ENCODE measurements at regions not wholly inside any gene's neighbourhood (a gene's known extent, or its start where the extent isn't known, plus 50 kb on each side); places are given as distances from the start of the nearest gene placed in this dataset.

DNA sequence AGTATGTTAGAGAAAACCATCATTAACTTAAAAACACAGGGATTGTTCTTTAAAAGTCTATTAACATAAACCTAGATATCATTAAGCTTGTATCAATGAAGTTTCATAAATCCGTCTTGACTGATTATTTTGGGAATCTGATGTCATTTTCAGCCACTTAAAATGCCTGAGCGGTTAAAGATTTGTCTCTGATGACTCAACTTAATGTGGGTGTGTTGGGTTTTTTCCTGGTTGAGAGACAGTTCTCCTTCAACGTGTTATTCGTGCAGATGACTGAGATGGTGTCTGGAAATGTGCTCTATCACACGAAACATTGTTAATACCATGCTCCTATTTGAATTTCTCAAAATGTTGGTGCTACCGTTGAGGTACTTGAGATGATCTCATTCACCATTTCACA lies 227.3 kb upstream of the TENM3 start:
- Mint-ChIP-seq H3K27ac (no peak overlapping the region), H3K9me3 (peaks cover 0 to 9% of the 10 kb centered on the region in 2 donors), H3K36me3 (ENCODE audit: insufficient read depth) (no peaks in the 10 kb centered on the region), H3K4me3 (no peak overlapping the region), H3K4me1 (ENCODE audit: low read depth in 2 of 2) (peaks cover 0 to 3% of the 10 kb centered on the region in 2 donors), H3K27me3 (no peaks in the 10 kb centered on the region)
- DNase-seq (no peak), ATAC-seq (replicated peaks) (no peak)

DNA sequence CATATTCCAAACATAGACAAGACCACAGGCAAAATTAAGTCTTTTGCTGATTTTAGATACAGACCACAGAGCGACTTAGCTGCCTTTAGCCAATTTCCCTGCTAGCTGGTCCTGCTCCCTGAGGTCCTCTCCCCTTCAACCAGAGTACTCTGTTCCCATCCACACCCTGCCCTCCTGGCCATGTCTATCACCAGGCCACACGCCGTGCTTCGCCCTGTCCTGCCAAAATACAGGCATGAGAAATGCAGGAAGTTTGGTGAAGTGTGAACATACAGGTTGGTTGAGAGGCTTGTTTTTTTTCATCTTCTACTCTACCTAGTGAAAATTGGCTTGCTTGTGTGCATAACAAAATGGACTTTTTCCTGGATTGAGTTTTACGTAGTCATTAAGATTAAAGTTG lies 226.2 kb upstream of the TENM3 start:
- Mint-ChIP-seq H3K27ac (no peak overlapping the region), H3K4me3 (no peak overlapping the region), H3K9me3 (peaks cover 0 to 6% of the 10 kb centered on the region in 2 donors), H3K36me3 (ENCODE audit: insufficient read depth) (no peaks in the 10 kb centered on the region), H3K4me1 (ENCODE audit: low read depth in 2 of 2) (peaks cover 0 to 3% of the 10 kb centered on the region in 2 donors), H3K27me3 (no peaks in the 10 kb centered on the region)
- DNase-seq: no peak
- ATAC-seq (replicated peaks): no peak

DNA sequence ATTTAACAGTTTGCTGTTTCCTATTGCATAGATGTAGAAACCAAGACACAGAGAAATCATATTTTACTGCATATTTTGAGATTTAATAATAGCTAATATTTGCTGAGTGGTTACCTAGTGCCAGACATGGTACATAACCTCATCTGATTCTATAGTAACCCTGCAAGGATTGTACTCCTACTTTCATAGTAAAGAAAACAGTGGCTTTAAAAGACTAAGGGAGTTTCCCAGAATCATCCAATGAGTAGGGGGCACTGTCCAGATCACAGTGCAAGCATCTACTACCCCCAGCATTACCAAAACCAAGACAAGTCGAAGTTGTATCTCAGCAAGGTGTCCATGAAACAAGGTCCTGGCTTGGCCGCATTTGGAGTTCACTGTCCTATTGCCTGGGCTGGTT lies 224.5 kb upstream of the TENM3 start:
- no peaks in the 10 kb centered on the region for H3K27me3 Mint-ChIP-seq
- ATAC-seq (replicated peaks) (no peak), DNase-seq (no peak)
- H3K4me3 Mint-ChIP-seq: no peak overlapping the region
- no peak overlapping the region for H3K27ac Mint-ChIP-seq
- H3K4me1 Mint-ChIP-seq (ENCODE audit: low read depth in 2 of 2): peaks cover 0 to 3% of the 10 kb centered on the region in 2 donors
- H3K36me3 Mint-ChIP-seq (ENCODE audit: insufficient read depth): no peaks in the 10 kb centered on the region
- H3K9me3 Mint-ChIP-seq: peaks cover 0 to 3% of the 10 kb centered on the region in 2 donors

DNA sequence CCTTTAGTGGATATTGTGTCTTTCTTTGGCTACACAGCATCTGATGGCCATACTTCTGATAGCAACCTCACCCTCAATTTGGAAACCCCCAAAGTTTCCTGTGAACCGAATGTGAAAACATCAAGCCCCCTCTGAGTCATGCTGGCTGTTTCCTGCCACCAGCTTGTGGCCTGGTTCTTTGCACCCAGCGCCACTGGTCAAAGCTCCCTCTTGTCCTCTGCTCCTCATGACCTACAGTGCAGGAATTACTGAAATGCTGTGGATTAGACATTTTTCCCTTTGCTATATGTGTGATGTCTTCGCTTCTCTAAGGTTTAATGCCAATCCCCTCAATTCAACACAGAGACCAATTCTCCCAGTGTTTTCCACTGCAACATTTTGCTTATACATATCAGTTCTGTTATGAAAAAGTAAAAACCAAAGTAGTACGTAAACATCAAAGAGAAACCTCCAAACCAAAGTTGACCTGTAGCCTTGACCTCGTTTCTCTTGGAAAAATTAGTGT lies 224.0 kb upstream of the TENM3 start:
- no peaks in the 10 kb centered on the region for H3K27me3 Mint-ChIP-seq
- peaks cover 0 to 3% of the 10 kb centered on the region in 2 donors for H3K9me3 Mint-ChIP-seq
- no peak for DNase-seq
- H3K27ac Mint-ChIP-seq: no peak overlapping the region
- H3K4me1 Mint-ChIP-seq (ENCODE audit: low read depth in 2 of 2): peaks cover 0 to 3% of the 10 kb centered on the region in 2 donors
- ATAC-seq (replicated peaks): peak; percentile 60
- no peaks in the 10 kb centered on the region for H3K36me3 Mint-ChIP-seq (ENCODE audit: insufficient read depth)
- peak overlapping the region in 1 of 2 donors; percentile 2 for H3K4me3 Mint-ChIP-seq

DNA sequence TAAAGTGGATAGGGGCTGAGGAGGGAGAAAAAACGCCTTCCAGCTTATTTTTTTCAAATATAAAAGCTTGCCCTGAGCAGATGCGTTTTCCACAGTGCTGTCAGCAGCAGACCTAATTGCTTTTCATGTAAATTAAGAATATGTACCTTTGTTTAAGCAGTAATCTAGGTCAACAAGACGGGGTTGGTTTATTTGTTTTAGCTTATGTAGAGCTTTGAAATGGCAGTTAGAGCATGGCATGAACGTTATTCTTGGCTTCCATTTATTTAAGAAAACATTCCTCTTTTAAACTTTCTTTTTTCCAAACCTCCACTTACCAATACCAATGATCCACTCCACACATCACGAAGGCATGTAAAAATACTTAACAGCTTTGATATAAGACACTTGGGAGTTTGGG lies 220.3 kb upstream of the TENM3 start:
- Mint-ChIP-seq H3K4me3 (no peak overlapping the region), H3K36me3 (ENCODE audit: insufficient read depth) (no peaks in the 10 kb centered on the region), H3K27me3 (no peaks in the 10 kb centered on the region), H3K9me3 (peaks cover 3 to 17% of the 10 kb centered on the region in 2 donors), H3K27ac (peak overlapping the region in 1 of 2 donors; percentile 23), H3K4me1 (ENCODE audit: low read depth in 2 of 2) (peaks cover 0 to 3% of the 10 kb centered on the region in 2 donors)
- ATAC-seq (replicated peaks): no peak
- no peak for DNase-seq

DNA sequence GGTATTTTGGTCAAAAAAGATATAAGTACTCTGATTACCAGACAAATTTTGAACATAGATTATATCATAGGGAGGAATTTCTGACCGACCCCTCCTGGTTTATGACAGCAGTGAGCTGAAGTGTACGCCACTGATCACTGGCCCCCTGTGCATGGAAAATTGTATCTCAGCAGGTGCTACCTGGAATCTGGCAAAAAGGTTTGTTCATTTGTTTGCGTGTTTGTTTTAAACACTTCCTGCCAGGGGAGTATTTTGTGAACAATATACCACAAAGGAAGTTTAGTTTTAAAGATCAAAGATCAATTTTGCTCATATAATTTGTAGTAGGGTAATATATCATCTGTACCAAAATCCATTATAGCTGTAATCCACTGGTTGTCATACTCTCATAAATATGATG lies 219.7 kb upstream of the TENM3 start:
- DNase-seq (no peak), ATAC-seq (replicated peaks) (no peak)
- Mint-ChIP-seq H3K4me1 (ENCODE audit: low read depth in 2 of 2) (peaks cover 0 to 3% of the 10 kb centered on the region in 2 donors), H3K27me3 (no peaks in the 10 kb centered on the region), H3K9me3 (peaks cover 3 to 17% of the 10 kb centered on the region in 2 donors), H3K27ac (peak overlapping the region in 1 of 2 donors; percentile 23), H3K36me3 (ENCODE audit: insufficient read depth) (no peaks in the 10 kb centered on the region), H3K4me3 (no peak overlapping the region)

DNA sequence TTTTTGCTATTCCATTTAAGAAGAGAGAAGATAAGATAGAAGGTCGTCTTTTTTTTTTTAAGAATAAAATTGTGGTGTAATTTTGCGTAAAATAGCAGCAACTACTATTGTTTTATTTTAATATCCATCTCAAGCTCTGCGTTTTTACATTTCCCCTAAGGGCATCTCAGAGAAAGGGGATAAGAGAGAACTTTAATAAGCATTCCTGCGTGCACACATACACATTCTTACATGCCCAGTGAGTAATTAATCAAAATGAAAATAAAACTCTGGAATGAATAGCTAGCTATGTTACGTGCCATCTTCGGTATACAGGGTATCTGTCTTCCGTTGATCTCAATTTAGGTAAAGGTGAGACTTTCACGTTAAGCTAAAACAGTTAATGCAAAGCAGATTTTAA lies 200.3 kb upstream of the TENM3 start:
- peaks cover 0 to 5% of the 10 kb centered on the region in 2 donors for H3K9me3 Mint-ChIP-seq
- no peak overlapping the region for H3K4me3 Mint-ChIP-seq
- H3K27me3 Mint-ChIP-seq: no peaks in the 10 kb centered on the region
- H3K4me1 Mint-ChIP-seq (ENCODE audit: low read depth in 2 of 2): no peaks in the 10 kb centered on the region
- ATAC-seq (replicated peaks) (no peak), DNase-seq (no peak)
- H3K36me3 Mint-ChIP-seq (ENCODE audit: insufficient read depth): peaks cover 4% of the 10 kb centered on the region
- H3K27ac Mint-ChIP-seq: no peak overlapping the region

DNA sequence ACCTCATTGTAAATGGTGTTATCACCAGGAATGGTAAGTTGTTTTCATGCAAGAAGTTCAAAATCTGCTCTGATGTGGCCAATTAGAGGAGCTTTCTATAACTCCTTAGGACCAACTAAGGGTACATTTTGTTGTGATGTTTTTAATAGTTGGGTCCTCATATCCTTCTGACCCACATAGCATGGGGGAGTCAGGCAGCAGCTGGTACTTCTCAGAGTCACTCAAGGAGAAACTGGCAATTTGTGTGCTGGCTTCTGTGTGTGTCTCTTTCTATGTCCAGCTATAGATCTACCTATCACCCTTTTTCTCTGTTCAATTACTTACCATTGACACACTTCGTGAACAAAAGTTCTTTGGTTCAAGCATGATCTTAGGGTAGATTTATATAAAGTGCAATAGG lies 194.3 kb upstream of the TENM3 start:
- DNase-seq: no peak
- Mint-ChIP-seq H3K36me3 (ENCODE audit: insufficient read depth) (peaks cover 4% of the 10 kb centered on the region), H3K4me1 (ENCODE audit: low read depth in 2 of 2) (no peaks in the 10 kb centered on the region), H3K27me3 (no peaks in the 10 kb centered on the region), H3K4me3 (no peak overlapping the region), H3K9me3 (peaks cover 0 to 3% of the 10 kb centered on the region in 2 donors), H3K27ac (no peak overlapping the region)
- ATAC-seq (replicated peaks): no peak

DNA sequence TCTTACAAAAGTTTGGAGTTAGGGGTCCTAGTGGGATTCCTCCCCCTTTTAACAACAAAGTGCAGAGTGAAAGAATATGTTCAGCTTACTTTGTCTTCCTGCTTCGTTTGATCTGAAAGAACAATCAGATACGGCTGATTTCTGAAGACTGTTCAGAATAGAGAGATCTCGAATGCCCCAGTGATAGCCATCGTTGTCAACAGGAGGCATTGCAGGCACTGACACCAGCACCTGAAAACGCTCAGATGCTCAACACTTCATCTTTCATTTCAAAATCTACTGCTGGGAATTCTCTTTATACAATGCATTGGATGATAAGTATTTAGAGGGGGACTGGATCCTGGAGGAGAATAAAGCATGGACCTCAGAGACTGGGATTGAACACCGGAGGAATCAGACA lies 186.3 kb upstream of the TENM3 start:
- ATAC-seq (replicated peaks): no peak
- no peaks in the 10 kb centered on the region for H3K36me3 Mint-ChIP-seq (ENCODE audit: insufficient read depth)

DNA sequence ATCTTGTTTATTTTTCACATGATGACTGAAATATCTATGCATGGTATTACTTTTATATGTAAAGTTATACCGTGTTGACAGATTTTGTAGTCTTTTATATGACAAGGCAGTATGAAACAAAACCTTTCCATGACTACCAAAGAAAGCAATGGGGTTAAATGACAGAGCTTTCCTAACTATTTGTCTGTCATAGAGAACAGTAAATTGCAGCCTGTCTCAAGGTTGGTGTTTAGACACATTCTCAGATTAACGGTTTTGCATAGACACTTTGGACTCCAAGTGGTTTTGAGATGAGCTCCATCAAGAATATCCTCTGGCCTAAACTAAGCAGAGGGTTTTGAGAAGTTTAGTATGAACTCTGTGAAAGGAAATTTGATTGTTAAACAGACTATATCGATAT lies 180.7 kb upstream of the TENM3 start:
- H3K9me3 Mint-ChIP-seq: peaks cover 0 to 1% of the 10 kb centered on the region in 2 donors
- no peak overlapping the region for H3K27ac Mint-ChIP-seq
- no peaks in the 10 kb centered on the region for H3K36me3 Mint-ChIP-seq (ENCODE audit: insufficient read depth)
- H3K4me3 Mint-ChIP-seq: no peak overlapping the region
- ATAC-seq (replicated peaks): no peak
- no peaks in the 10 kb centered on the region for H3K4me1 Mint-ChIP-seq (ENCODE audit: low read depth in 2 of 2)
- DNase-seq: no peak
- no peaks in the 10 kb centered on the region for H3K27me3 Mint-ChIP-seq

More for the DNA sequence above, 186.3 kb upstream of the TENM3 start:
- DNase-seq: no peak
- H3K4me3 Mint-ChIP-seq: no peak overlapping the region
- H3K4me1 Mint-ChIP-seq (ENCODE audit: low read depth in 2 of 2): no peaks in the 10 kb centered on the region
- no peak overlapping the region for H3K27ac Mint-ChIP-seq
- peaks cover 0 to 5% of the 10 kb centered on the region in 2 donors for H3K9me3 Mint-ChIP-seq
- no peaks in the 10 kb centered on the region for H3K27me3 Mint-ChIP-seq

DNA sequence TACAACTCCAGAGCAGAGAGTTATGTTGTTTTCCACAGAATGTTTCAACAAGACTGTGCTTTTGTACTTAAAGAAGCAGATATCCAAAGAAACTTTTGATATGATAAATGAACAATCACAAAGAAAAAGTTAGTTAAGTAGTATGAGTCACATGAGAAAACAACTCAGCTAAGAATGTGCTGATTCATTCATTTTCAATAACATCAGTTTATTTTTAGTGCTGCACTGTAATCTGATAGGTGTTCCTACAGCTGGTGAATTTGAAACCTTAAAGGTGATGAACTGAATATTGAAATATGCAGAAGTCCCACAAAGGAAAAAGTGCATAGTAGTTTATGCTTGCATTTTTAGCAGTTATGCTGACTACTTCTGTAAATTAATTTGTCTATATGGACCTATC lies 180.3 kb upstream of the TENM3 start:
- Mint-ChIP-seq H3K4me1 (ENCODE audit: low read depth in 2 of 2) (no peaks in the 10 kb centered on the region), H3K9me3 (peaks cover 0 to 1% of the 10 kb centered on the region in 2 donors), H3K27me3 (no peaks in the 10 kb centered on the region)

DNA sequence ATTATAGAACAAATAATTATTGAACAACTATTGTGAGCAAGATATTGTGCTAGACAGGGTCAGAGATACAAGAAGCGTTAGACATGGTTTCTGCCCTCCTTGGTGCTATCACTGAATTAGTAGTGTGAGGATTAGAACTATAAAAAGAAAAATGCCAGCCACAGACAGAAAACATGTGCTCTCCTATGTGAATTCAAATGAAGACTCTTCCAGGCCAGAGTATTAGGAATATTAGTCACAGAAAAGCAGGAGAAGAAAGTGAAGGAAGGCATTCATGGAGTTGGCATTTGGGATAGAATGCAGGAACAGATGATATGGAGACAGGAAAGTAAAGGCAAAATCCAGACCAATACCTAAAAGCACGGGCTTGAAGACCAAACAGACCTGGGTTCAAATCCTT lies 179.6 kb upstream of the TENM3 start:
- H3K27ac Mint-ChIP-seq: no peak overlapping the region
- ATAC-seq (replicated peaks): no peak
- DNase-seq: no peak
- peaks cover 0 to 1% of the 10 kb centered on the region in 2 donors for H3K9me3 Mint-ChIP-seq
- H3K36me3 Mint-ChIP-seq (ENCODE audit: insufficient read depth): no peaks in the 10 kb centered on the region
- no peak overlapping the region for H3K4me3 Mint-ChIP-seq
- no peaks in the 10 kb centered on the region for H3K4me1 Mint-ChIP-seq (ENCODE audit: low read depth in 2 of 2)
- H3K27me3 Mint-ChIP-seq: no peaks in the 10 kb centered on the region

More for the DNA sequence above, 180.3 kb upstream of the TENM3 start:
- no peak overlapping the region for H3K4me3 Mint-ChIP-seq
- no peak for ATAC-seq (replicated peaks)
- H3K36me3 Mint-ChIP-seq (ENCODE audit: insufficient read depth): no peaks in the 10 kb centered on the region
- no peak for DNase-seq
- H3K27ac Mint-ChIP-seq: no peak overlapping the region

DNA sequence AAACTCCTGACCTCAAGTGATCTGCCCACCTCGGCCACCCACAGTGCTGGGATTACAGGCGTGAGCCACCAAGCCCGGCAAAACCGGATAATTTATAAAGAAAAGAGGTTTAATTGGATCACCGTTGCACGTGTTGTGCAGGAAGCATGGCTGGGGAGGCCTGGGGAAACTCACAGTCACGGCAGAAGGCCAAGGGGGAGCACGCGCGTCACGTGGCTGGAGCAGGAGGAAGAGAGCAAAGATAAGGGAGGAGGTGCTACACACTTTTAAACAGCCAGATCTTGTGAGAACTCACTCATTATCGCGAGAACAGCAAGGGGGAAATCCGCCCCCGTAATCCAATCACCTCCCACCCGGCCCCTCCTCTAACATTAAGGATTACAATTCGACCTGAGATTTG lies 177.9 kb upstream of the TENM3 start:
- Mint-ChIP-seq H3K27me3 (no peaks in the 10 kb centered on the region), H3K4me3 (no peak overlapping the region), H3K4me1 (ENCODE audit: low read depth in 2 of 2) (no peaks in the 10 kb centered on the region), H3K36me3 (ENCODE audit: insufficient read depth) (no peaks in the 10 kb centered on the region), H3K27ac (no peak overlapping the region), H3K9me3 (peaks cover 0 to 4% of the 10 kb centered on the region in 2 donors)
- DNase-seq (no peak), ATAC-seq (replicated peaks) (no peak)

DNA sequence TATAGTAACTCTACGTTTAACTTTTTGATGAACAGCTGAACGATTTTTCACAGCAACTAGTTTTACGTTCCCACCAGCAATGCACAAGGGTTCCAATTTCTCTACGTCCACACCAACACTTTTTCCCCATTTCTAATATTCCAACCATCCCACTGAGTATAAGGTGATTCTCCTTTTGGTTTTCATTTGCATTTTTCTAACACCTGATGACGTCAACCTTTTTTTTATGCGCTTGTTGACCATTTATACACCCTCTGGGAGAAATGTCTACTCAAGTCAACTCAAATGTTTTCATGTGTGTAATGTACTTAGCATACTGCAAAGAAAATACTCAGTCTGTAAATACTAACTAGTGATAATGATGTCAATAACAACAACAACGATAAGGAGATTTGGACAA lies 177.2 kb upstream of the TENM3 start:
- DNase-seq (no peak), ATAC-seq (replicated peaks) (no peak)
- no peak overlapping the region for H3K4me3 Mint-ChIP-seq
- H3K27ac Mint-ChIP-seq: no peak overlapping the region
- H3K36me3 Mint-ChIP-seq (ENCODE audit: insufficient read depth): no peaks in the 10 kb centered on the region
- H3K9me3 Mint-ChIP-seq: peaks cover 0 to 7% of the 10 kb centered on the region in 2 donors
- no peaks in the 10 kb centered on the region for H3K4me1 Mint-ChIP-seq (ENCODE audit: low read depth in 2 of 2)
- no peaks in the 10 kb centered on the region for H3K27me3 Mint-ChIP-seq

DNA sequence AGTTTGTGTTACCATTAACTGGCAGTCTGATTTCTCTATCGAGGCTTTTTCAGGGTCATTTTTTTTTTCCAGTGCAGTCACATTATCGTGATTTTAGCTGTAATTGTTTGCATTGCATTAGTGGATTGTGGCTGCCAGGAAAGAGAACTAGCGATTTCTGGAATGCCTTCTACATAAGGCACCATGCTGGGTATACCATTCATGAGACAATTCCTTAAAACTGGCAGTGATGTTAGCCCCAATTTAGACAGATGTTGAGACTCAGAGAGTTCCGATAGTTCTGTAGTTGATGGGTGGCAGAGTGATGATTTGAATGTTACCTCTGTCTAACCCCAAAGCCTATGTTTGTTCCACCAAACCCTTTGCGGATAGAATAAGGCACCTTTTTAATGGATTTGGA lies 175.4 kb upstream of the TENM3 start:
- no peak overlapping the region for H3K27ac Mint-ChIP-seq
- H3K9me3 Mint-ChIP-seq: peaks cover 0 to 7% of the 10 kb centered on the region in 2 donors
- H3K27me3 Mint-ChIP-seq: no peaks in the 10 kb centered on the region
- no peaks in the 10 kb centered on the region for H3K36me3 Mint-ChIP-seq (ENCODE audit: insufficient read depth)
- no peak for DNase-seq
- ATAC-seq (replicated peaks): no peak
- H3K4me1 Mint-ChIP-seq (ENCODE audit: low read depth in 2 of 2): no peaks in the 10 kb centered on the region
- H3K4me3 Mint-ChIP-seq: no peak overlapping the region

All from effector memory CD8-positive, alpha-beta T cell (primary cell).